ENCODE measurements at regions not wholly inside any gene's neighbourhood (a gene's known extent, or its start where the extent isn't known, plus 50 kb on each side); places are given as distances from the start of the nearest gene placed in this dataset.
"Not testable (repeated sequence)": the region's sequence is repeated elsewhere in the genome, so short reads cannot be mapped to it uniquely, and the experiment has no call there.

GRCh38 chr6:140445474-140446004, 1071.1 kb upstream of the CITED2 start:
- DNase-seq (ENCODE audit: low spot score) = no peak

- DNase-seq (ENCODE audit: low spot score) = not testable (repeated sequence)
These were observed 1068.7 kb upstream of the CITED2 start for GRCh38 chr6:140443112-140443511.

- DNase-seq (ENCODE audit: low spot score) = no peak
These were observed 1066.8 kb upstream of the CITED2 start for GRCh38 chr6:140441256-140441655.

- no peak for DNase-seq (ENCODE audit: low spot score)
These were observed 1065.9 kb upstream of the CITED2 start for GRCh38 chr6:140440223-140440835.

GRCh38 chr6:140438346-140438735, 1063.9 kb upstream of the CITED2 start:
- no peak for DNase-seq (ENCODE audit: low spot score)

GRCh38 chr6:140437619-140438345, 1063.3 kb upstream of the CITED2 start:
- no peak for DNase-seq (ENCODE audit: low spot score)

- no peak for DNase-seq (ENCODE audit: low spot score)
These were observed 1061.8 kb upstream of the CITED2 start for GRCh38 chr6:140436023-140436811.

- no peak for DNase-seq (ENCODE audit: low spot score)
These were observed 1060.3 kb upstream of the CITED2 start for GRCh38 chr6:140434761-140435160.

- no peak for DNase-seq (ENCODE audit: low spot score)
These were observed 1058.6 kb upstream of the CITED2 start for GRCh38 chr6:140433072-140433471.

GRCh38 chr6:140427842-140428241, 1053.4 kb upstream of the CITED2 start:
- DNase-seq (ENCODE audit: low spot score) = no peak

GRCh38 chr6:140414966-140415620, 1040.6 kb upstream of the CITED2 start:
- no peak for DNase-seq (ENCODE audit: low spot score)

GRCh38 chr6:140403020-140403419, 1028.6 kb upstream of the CITED2 start:
- DNase-seq (ENCODE audit: low spot score) = no peak

GRCh38 chr6:140401761-140402160, 1027.3 kb upstream of the CITED2 start:
- no peak for DNase-seq (ENCODE audit: low spot score)

GRCh38 chr6:140398076-140398475, 1023.6 kb upstream of the CITED2 start:
- DNase-seq (ENCODE audit: low spot score) = no peak

- DNase-seq (ENCODE audit: low spot score) = no peak
These were observed 1022.7 kb upstream of the CITED2 start for GRCh38 chr6:140397106-140397505.

- DNase-seq (ENCODE audit: low spot score) = no peak
These were observed 1019.5 kb upstream of the CITED2 start for GRCh38 chr6:140393665-140394540.

GRCh38 chr6:140388815-140389214, 1014.4 kb upstream of the CITED2 start:
- no peak for DNase-seq (ENCODE audit: low spot score)

- DNase-seq (ENCODE audit: low spot score) = no peak
These were observed 1013.8 kb upstream of the CITED2 start for GRCh38 chr6:140388192-140388802.

GRCh38 chr6:140385679-140386078, 1011.2 kb upstream of the CITED2 start:
- DNase-seq (ENCODE audit: low spot score) = no peak

- no peak for DNase-seq (ENCODE audit: low spot score)
These were observed 1007.9 kb upstream of the CITED2 start for GRCh38 chr6:140382355-140382754.

Measured in hematopoietic multipotent progenitor cell treated with erythropoietin and hydrocortisone succinate and interleukin-3 and kit ligand, for 17 days (in vitro differentiated cells).